Liver (tissue), 8 donors: ENCODE measurements at regions not wholly inside any gene's neighbourhood (a gene's known extent, or its start where the extent isn't known, plus 50 kb on each side); places are given as distances from the start of the nearest gene placed in this dataset.

Experiments used
- DNase-seq: peaks from one replicate; pipeline ENCODE4 v3.0.0-alpha.2; 2017; ENCODE audit warnings: low spot score
- H3K27ac ChIP-seq, 2 donors: one replicate each; pipeline ENCODE4 v1.7.0; 2013; ENCODE audit warnings: inconsistent platforms in 2 of 2, low read length in 2 of 2, control low read depth in 1 of 2, low read depth in 1 of 2, mild to moderate bottlenecking in 1 of 2
- H3K27me3 ChIP-seq, 4 donors: one replicate each; pipeline versions ENCODE4 v1.6.1 to v1.7.0; 2013; ENCODE audit warnings: low read length in 3 of 4, inconsistent platforms in 1 of 4, mild to moderate bottlenecking in 1 of 4, moderate library complexity in 1 of 4; ENCODE audit not compliant: control insufficient read depth in 4 of 4, insufficient read depth in 4 of 4
- H3K36me3 ChIP-seq, 4 donors: one replicate each; pipeline versions ENCODE4 v1.6.1 to v1.7.0; 2013; ENCODE audit warnings: low read length in 3 of 4, mild to moderate bottlenecking in 3 of 4, low read depth in 1 of 4, moderate library complexity in 1 of 4; ENCODE audit not compliant: control insufficient read depth in 4 of 4, insufficient read depth in 3 of 4
- H3K4me1 ChIP-seq, 4 donors: one replicate each; pipeline versions ENCODE4 v1.6.1 to v1.7.0; 2013; ENCODE audit warnings: low read length in 3 of 4, mild to moderate bottlenecking in 3 of 4, moderate library complexity in 1 of 4; ENCODE audit not compliant: control insufficient read depth in 4 of 4, insufficient read depth in 4 of 4
- H3K4me3 ChIP-seq, 3 donors: one replicate each; pipeline versions ENCODE4 v1.6.1 to v1.7.0; 2013; ENCODE audit warnings: low read length in 3 of 3, control low read depth in 1 of 3, low read depth in 1 of 3, mild to moderate bottlenecking in 1 of 3
- H3K9ac ChIP-seq, 2 donors: one replicate each; pipeline ENCODE4 v1.7.0; 2013; ENCODE audit warnings: low read length in 2 of 2, mild to moderate bottlenecking in 2 of 2, moderate library complexity in 2 of 2, control low read depth in 1 of 2, low read depth in 1 of 2
- H3K9me3 ChIP-seq, 4 donors: one replicate each; pipeline versions ENCODE4 v1.6.1 to v1.7.0; 2013; ENCODE audit warnings: low read length in 3 of 4; ENCODE audit not compliant: control insufficient read depth in 4 of 4
- ATF3 ChIP-seq: IDR thresholded peaks from 2 replicates; pipeline ENCODE4 v1.6.1; 2016; ENCODE audit warnings: antibody characterized with exemption
- CTCF ChIP-seq: fragments of 150-350 bp; IDR thresholded peaks from 2 replicates; pipeline ENCODE4 v1.5.1; 2017; ENCODE audit warnings: improper control_type of control experiment, low read depth, low read length; ENCODE audit not compliant: missing input control
- EGR1 ChIP-seq, 2 donors: IDR thresholded peaks; 2 replicates each; pipeline ENCODE4 v1.6.1; 2016 to 2018; ENCODE audit warnings: antibody characterized with exemption in 2 of 2, low read depth in 2 of 2
- FOXA1 ChIP-seq: IDR thresholded peaks from 2 replicates; pipeline ENCODE4 v1.6.1; 2016; ENCODE audit warnings: antibody characterized with exemption
- FOXA2 ChIP-seq: IDR thresholded peaks from 2 replicates; pipeline ENCODE4 v1.6.1; 2016; ENCODE audit warnings: antibody characterized with exemption
- GABPA ChIP-seq, 2 donors: IDR thresholded peaks in 1 of 2; conservative IDR thresholded peaks in 1 of 2; 2 replicates each; pipeline ENCODE4 v1.6.1; 2016; ENCODE audit warnings: antibody characterized with exemption in 2 of 2, mild to moderate bottlenecking in 1 of 2, moderate library complexity in 1 of 2
- HNF4A ChIP-seq, 2 donors: conservative IDR thresholded peaks; 2 replicates each; pipeline ENCODE4 v1.6.1; 2016; ENCODE audit warnings: antibody characterized with exemption in 2 of 2, mild to moderate bottlenecking in 2 of 2
- HNF4G ChIP-seq: IDR thresholded peaks from 2 replicates; pipeline ENCODE4 v1.6.1; 2016; ENCODE audit warnings: antibody characterized with exemption
- JUND ChIP-seq, 2 donors: IDR thresholded peaks; 2 replicates each; pipeline ENCODE4 v1.6.1; 2016; ENCODE audit warnings: antibody characterized with exemption in 2 of 2
- MAX ChIP-seq: IDR thresholded peaks from 2 replicates; pipeline ENCODE4 v1.6.1; 2016; ENCODE audit warnings: antibody characterized with exemption
- NR2F2 ChIP-seq: IDR thresholded peaks from 2 replicates; pipeline ENCODE4 v1.6.1; 2016; ENCODE audit warnings: antibody characterized with exemption
- RAD21 ChIP-seq, 2 donors: IDR thresholded peaks; 2 replicates each; pipeline ENCODE4 v1.6.1; 2016; ENCODE audit warnings: antibody characterized with exemption in 2 of 2, mild to moderate bottlenecking in 2 of 2
- REST ChIP-seq: IDR thresholded peaks from 2 replicates; pipeline ENCODE4 v1.6.1; 2016; ENCODE audit warnings: antibody characterized with exemption, mild to moderate bottlenecking
- RXRA ChIP-seq, 2 donors: IDR thresholded peaks; 2 replicates each; pipeline ENCODE4 v1.6.1; 2017 to 2018; ENCODE audit warnings: antibody characterized with exemption in 2 of 2, mild to moderate bottlenecking in 1 of 2
- SP1 ChIP-seq: IDR thresholded peaks from 2 replicates; pipeline ENCODE4 v1.6.1; 2018; ENCODE audit warnings: antibody characterized with exemption, mild to moderate bottlenecking
- TAF1 ChIP-seq: conservative IDR thresholded peaks from 2 replicates; pipeline ENCODE4 v1.6.1; 2016; ENCODE audit warnings: antibody characterized with exemption, mild to moderate bottlenecking
- YY1 ChIP-seq: IDR thresholded peaks from 2 replicates; pipeline ENCODE4 v1.6.1; 2016; ENCODE audit warnings: antibody characterized with exemption, mild to moderate bottlenecking
- ZBTB33 ChIP-seq: IDR thresholded peaks from 2 replicates; pipeline ENCODE4 v1.6.1; 2016; ENCODE audit warnings: antibody characterized with exemption
- WGBS: extraction: QIAGEN DNeasy Blood & Tissue Kit; methylation state at CpG from one replicate; pipeline ENCODE4 v1.1.7; 2013; 5-methylcytosine and 5-hydroxymethylcytosine counted together
- donor health status: healthy.
- donor health status: healthy.
- donor health status: healthy.
- donor health status: healthy.
- donor health status: healthy.

GRCh38 chr6:19309661-19310060 lies 527.5 kb upstream of the ID4 start (continued):
- TF ChIP-seq ATF3 (no peak), RAD21 (IDR thresholded peaks at IDR 0.05) (no peak), SP1 (no peak), HNF4G (no peak), FOXA2 (no peak), HNF4A (conservative IDR thresholded peaks at IDR 0.05) (no peak)

- Histone ChIP-seq H3K36me3 (no peaks in the 10 kb centered on the region), H3K9ac (no peak overlapping the region), H3K9me3 (peaks cover 0 to 2% (median 0%) of the 10 kb centered on the region in 4 donors), H3K4me3 (no peak overlapping the region), H3K4me1 (no peaks in the 10 kb centered on the region), H3K27ac (no peak overlapping the region), H3K27me3 (no peaks in the 10 kb centered on the region)
- no peak for DNase-seq
- TF ChIP-seq RAD21 (IDR thresholded peaks at IDR 0.05) (no peak), HNF4A (conservative IDR thresholded peaks at IDR 0.05) (no peak)
- 35% methylated on average over 3 of the region's 3 CpGs for WGBS
Measured at GRCh38 chr6:19311786-19312185, 525.4 kb upstream of the ID4 start.

- 10% methylated on average over 5 of the region's 5 CpGs for WGBS
- H3K27me3 ChIP-seq: no peaks in the 10 kb centered on the region
- H3K27ac ChIP-seq: no peak overlapping the region
- H3K4me3 ChIP-seq: no peak overlapping the region
- H3K9me3 ChIP-seq: peaks cover 0 to 2% (median 0%) of the 10 kb centered on the region in 4 donors
- no peak overlapping the region for H3K9ac ChIP-seq
- no peaks in the 10 kb centered on the region for H3K4me1 ChIP-seq
- no peak for DNase-seq
- H3K36me3 ChIP-seq: no peaks in the 10 kb centered on the region
- TF ChIP-seq CTCF (no peak), ZBTB33 (no peak), ATF3 (no peak), GABPA (IDR thresholded peaks at IDR 0.05 in 1 of 2, conservative IDR thresholded peaks at IDR 0.05 in 1 of 2) (no peak), JUND (IDR thresholded peaks at IDR 0.05) (no peak), EGR1 (IDR thresholded peaks at IDR 0.05; ENCODE audit: low read depth in 2 of 2) (no peak), TAF1 (no peak), FOXA1 (no peak), HNF4A (conservative IDR thresholded peaks at IDR 0.05) (no peak), NR2F2 (no peak), SP1 (no peak), RXRA (IDR thresholded peaks at IDR 0.05) (no peak), REST (no peak), HNF4G (no peak), RAD21 (IDR thresholded peaks at IDR 0.05) (no peak), MAX (no peak), FOXA2 (no peak), YY1 (no peak)
Measured at GRCh38 chr6:19312241-19312978, 524.8 kb upstream of the ID4 start.
